ENCODE measurements at regions not wholly inside any gene's neighbourhood (a gene's known extent, or its start where the extent isn't known, plus 50 kb on each side); places are given as distances from the start of the nearest gene placed in this dataset.

GRCh38 chr4:89488736-89489135 is 181.1 kb upstream of the GPRIN3 start:
- Histone ChIP-seq H3K27me3 (no peaks in the 10 kb centered on the region), H3K27ac (no peak overlapping the region), H3K4me3 (no peak overlapping the region), H3K4me1 (no peaks in the 10 kb centered on the region), H3K36me3 (no peaks in the 10 kb centered on the region), H3K9me3 (no peaks in the 10 kb centered on the region)
- TF ChIP-seq, protein P1, sequence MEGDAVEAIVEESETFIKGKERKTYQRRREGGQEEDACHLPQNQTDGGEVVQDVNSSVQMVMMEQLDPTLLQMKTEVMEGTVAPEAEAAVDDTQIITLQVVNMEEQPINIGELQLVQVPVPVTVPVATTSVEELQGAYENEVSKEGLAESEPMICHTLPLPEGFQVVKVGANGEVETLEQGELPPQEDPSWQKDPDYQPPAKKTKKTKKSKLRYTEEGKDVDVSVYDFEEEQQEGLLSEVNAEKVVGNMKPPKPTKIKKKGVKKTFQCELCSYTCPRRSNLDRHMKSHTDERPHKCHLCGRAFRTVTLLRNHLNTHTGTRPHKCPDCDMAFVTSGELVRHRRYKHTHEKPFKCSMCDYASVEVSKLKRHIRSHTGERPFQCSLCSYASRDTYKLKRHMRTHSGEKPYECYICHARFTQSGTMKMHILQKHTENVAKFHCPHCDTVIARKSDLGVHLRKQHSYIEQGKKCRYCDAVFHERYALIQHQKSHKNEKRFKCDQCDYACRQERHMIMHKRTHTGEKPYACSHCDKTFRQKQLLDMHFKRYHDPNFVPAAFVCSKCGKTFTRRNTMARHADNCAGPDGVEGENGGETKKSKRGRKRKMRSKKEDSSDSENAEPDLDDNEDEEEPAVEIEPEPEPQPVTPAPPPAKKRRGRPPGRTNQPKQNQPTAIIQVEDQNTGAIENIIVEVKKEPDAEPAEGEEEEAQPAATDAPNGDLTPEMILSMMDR (IDR thresholded peaks at IDR 0.05) = no peak
- TF ChIP-seq POLR2AphosphoS5 (IDR thresholded peaks at IDR 0.05; ENCODE audit: insufficient read depth in 1 of 2, low read depth in 1 of 2) = no peak
- TF ChIP-seq POLR2A (IDR thresholded peaks at IDR 0.05) = no peak
- intact Hi-C loops (cut with DNase I) = no loop called here
- no peak for DNase-seq (ENCODE audit: extremely low spot score in 2 of 2)

GRCh38 chr4:89486673-89487072 is 179.1 kb upstream of the GPRIN3 start:
- Histone ChIP-seq H3K9me3 (no peaks in the 10 kb centered on the region), H3K4me1 (no peaks in the 10 kb centered on the region), H3K36me3 (no peaks in the 10 kb centered on the region), H3K4me3 (no peak overlapping the region), H3K27ac (peak overlapping the region; percentile 28), H3K27me3 (no peaks in the 10 kb centered on the region)
- DNase-seq (ENCODE audit: extremely low spot score in 2 of 2) = no peak
- TF ChIP-seq, protein P1 (IDR thresholded peaks at IDR 0.05) = no peak
- TF ChIP-seq POLR2AphosphoS5 (IDR thresholded peaks at IDR 0.05; ENCODE audit: insufficient read depth in 1 of 2, low read depth in 1 of 2) (no peak), POLR2A (IDR thresholded peaks at IDR 0.05) (no peak)
- intact Hi-C loops (cut with DNase I) = no loop called here

DNA sequence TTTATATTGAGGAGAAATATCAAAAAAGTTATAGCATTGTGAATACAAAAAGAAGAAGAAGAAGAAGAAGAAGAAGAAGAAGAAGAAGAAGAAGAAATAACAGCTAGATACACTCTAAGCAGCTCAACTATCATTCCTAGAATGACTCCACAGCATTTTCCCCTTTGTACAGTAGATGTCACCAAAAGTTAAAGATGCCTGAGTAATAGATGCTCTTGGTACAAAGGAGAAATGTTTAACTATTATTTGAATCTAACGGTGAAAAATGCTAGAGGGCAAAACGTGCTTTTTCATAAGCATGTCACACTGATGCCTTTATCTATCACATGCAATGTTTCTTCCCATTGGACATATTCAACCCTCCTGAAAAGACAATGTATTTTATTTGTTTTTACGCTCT is 178.4 kb upstream of the GPRIN3 start:
- H3K27me3 ChIP-seq = no peaks in the 10 kb centered on the region
- no peak overlapping the region for H3K4me3 ChIP-seq
- no peak overlapping the region for H3K27ac ChIP-seq
- H3K36me3 ChIP-seq = no peaks in the 10 kb centered on the region
- TF ChIP-seq, protein P1 (IDR thresholded peaks at IDR 0.05) = peak in 1 of 3 experiments; percentile 7
- TF ChIP-seq POLR2AphosphoS5 (IDR thresholded peaks at IDR 0.05; ENCODE audit: insufficient read depth in 1 of 2, low read depth in 1 of 2) (no peak), POLR2A (IDR thresholded peaks at IDR 0.05) (no peak)
- no peak for DNase-seq (ENCODE audit: extremely low spot score in 2 of 2)
- H3K4me1 ChIP-seq = no peaks in the 10 kb centered on the region
- H3K9me3 ChIP-seq = no peaks in the 10 kb centered on the region
- intact Hi-C loops (cut with DNase I) = no loop called here

DNA sequence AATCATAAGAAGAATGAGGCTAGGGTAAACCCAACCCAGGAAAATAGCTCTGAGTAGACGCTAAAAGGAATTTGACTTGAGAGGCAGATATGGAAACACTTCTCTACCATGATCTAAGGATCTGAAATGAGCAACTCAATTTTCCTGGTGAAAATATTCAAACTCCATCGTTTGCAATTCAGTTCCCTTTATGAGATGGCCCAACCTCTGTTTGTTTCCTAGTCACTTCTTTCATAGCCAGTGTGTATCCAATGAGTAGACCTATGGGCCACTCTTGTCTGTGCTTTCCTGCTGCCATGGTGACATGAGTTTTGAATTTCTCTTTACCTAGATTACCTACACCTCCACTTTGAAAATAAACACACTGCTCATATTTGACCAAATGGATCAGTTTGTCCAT is 176.2 kb upstream of the GPRIN3 start:
- Histone ChIP-seq H3K27ac (no peak overlapping the region), H3K4me3 (no peak overlapping the region), H3K4me1 (no peaks in the 10 kb centered on the region), H3K27me3 (no peaks in the 10 kb centered on the region), H3K36me3 (no peaks in the 10 kb centered on the region), H3K9me3 (no peaks in the 10 kb centered on the region)
- TF ChIP-seq, protein P1 (IDR thresholded peaks at IDR 0.05) = no peak
- TF ChIP-seq POLR2AphosphoS5 (IDR thresholded peaks at IDR 0.05; ENCODE audit: insufficient read depth in 1 of 2, low read depth in 1 of 2) = no peak
- no peak for TF ChIP-seq POLR2A (IDR thresholded peaks at IDR 0.05)
- intact Hi-C loops (cut with DNase I) = no loop called here
- DNase-seq (ENCODE audit: extremely low spot score in 2 of 2) = no peak

- Histone ChIP-seq H3K27ac (no peak overlapping the region), H3K36me3 (no peaks in the 10 kb centered on the region), H3K9me3 (no peaks in the 10 kb centered on the region), H3K27me3 (no peaks in the 10 kb centered on the region), H3K4me1 (no peaks in the 10 kb centered on the region), H3K4me3 (no peak overlapping the region)
- intact Hi-C loops (cut with DNase I) = no loop called here
- TF ChIP-seq POLR2AphosphoS5 (IDR thresholded peaks at IDR 0.05; ENCODE audit: insufficient read depth in 1 of 2, low read depth in 1 of 2) (no peak), POLR2A (IDR thresholded peaks at IDR 0.05) (no peak)
- TF ChIP-seq, protein P1 (IDR thresholded peaks at IDR 0.05) = no peak
- no peak for DNase-seq (ENCODE audit: extremely low spot score in 2 of 2)
Measured at GRCh38 chr4:89482926-89483595, 175.5 kb upstream of the GPRIN3 start.

All from vagina (tissue), 2 donors.